H9 (cell line): ENCODE measurements at regions not wholly inside any gene's neighbourhood (a gene's known extent, or its start where the extent isn't known, plus 50 kb on each side); places are given as distances from the start of the nearest gene placed in this dataset.

Source experiments
- DNase-seq: peaks from one replicate; pipeline ENCODE4 v3.0.0-alpha.2; 2017
- H2AFZ ChIP-seq: one replicate; pipeline ENCODE4 v1.6.1; 2013; ENCODE audit warnings: mild to moderate bottlenecking, low read length, control low read depth, moderate library complexity
- H2AK5ac ChIP-seq: 2 replicates; pipeline ENCODE4 v1.6.1; 2013; ENCODE audit warnings: low read length, control low read depth, mixed read lengths; ENCODE audit not compliant: insufficient read length
- H2BK120ac ChIP-seq: one replicate; pipeline ENCODE4 v1.6.1; 2013; ENCODE audit warnings: low read depth, mild to moderate bottlenecking, low read length, control low read depth, inconsistent platforms; ENCODE audit not compliant: poor library complexity, severe bottlenecking
- H2BK12ac ChIP-seq: 2 replicates; pipeline ENCODE4 v1.6.1; 2013; ENCODE audit warnings: low read length, control low read depth, mixed read lengths, low read depth; ENCODE audit not compliant: insufficient read length
- H2BK15ac ChIP-seq: 2 replicates; pipeline ENCODE4 v1.6.1; 2013; ENCODE audit warnings: low read depth, low read length, control low read depth
- H2BK20ac ChIP-seq: one replicate; pipeline ENCODE4 v1.6.1; 2013; ENCODE audit warnings: low read depth, mild to moderate bottlenecking, low read length, control low read depth, inconsistent platforms; ENCODE audit not compliant: poor library complexity, severe bottlenecking
- H2BK5ac ChIP-seq: 2 replicates; pipeline ENCODE4 v1.6.1; 2013; ENCODE audit warnings: low read length, control low read depth, mixed read lengths; ENCODE audit not compliant: insufficient read length
- H3K14ac ChIP-seq: 2 replicates; pipeline ENCODE4 v1.6.1; 2013; ENCODE audit warnings: low read length, control low read depth; ENCODE audit not compliant: insufficient read depth
- H3K18ac ChIP-seq: 2 replicates; pipeline ENCODE4 v1.6.1; 2013; ENCODE audit warnings: low read depth, mild to moderate bottlenecking, mixed read lengths, low read length, control low read depth; ENCODE audit not compliant: insufficient read length
- H3K23ac ChIP-seq: 2 replicates; pipeline ENCODE4 v1.6.1; 2013; ENCODE audit warnings: low read length, control low read depth, mixed read lengths, low read depth; ENCODE audit not compliant: insufficient read length
- H3K23me2 ChIP-seq: 2 replicates; pipeline ENCODE4 v1.6.1; 2013; ENCODE audit warnings: low read depth, mild to moderate bottlenecking, mixed read lengths, low read length, control low read depth; ENCODE audit not compliant: insufficient read length, poor library complexity, severe bottlenecking
- H3K27ac ChIP-seq: 2 replicates; pipeline ENCODE4 v1.5.1; 2013; ENCODE audit warnings: low read length, control low read depth, mixed read lengths, low read depth; ENCODE audit not compliant: insufficient read length
- H3K27me3 ChIP-seq: 2 replicates; pipeline ENCODE4 v1.6.1; 2013; ENCODE audit warnings: low read length, control low read depth, inconsistent platforms; ENCODE audit not compliant: insufficient read depth
- H3K4ac ChIP-seq: 2 replicates; pipeline ENCODE4 v1.6.1; 2013; ENCODE audit warnings: low read depth, mild to moderate bottlenecking, control low read depth, inconsistent platforms, low read length, moderate library complexity
- H3K4me1 ChIP-seq: 2 replicates; pipeline ENCODE4 v1.6.1; 2013; ENCODE audit warnings: low read length, control low read depth, inconsistent platforms; ENCODE audit not compliant: insufficient read depth
- H3K4me2 ChIP-seq: 2 replicates; pipeline ENCODE4 v1.6.1; 2013; ENCODE audit warnings: low read length, control low read depth, mixed read lengths; ENCODE audit not compliant: insufficient read length, insufficient read depth
- H3K56ac ChIP-seq: 2 replicates; pipeline ENCODE4 v1.6.1; 2013; ENCODE audit warnings: low read depth, mild to moderate bottlenecking, mixed read lengths, low read length, control low read depth; ENCODE audit not compliant: insufficient read length
- H3K79me1 ChIP-seq: 2 replicates; pipeline ENCODE4 v1.6.1; 2013; ENCODE audit warnings: low read depth, mild to moderate bottlenecking, moderate library complexity, low read length, control low read depth, inconsistent platforms; ENCODE audit not compliant: insufficient read depth, poor library complexity, severe bottlenecking
- H3K79me2 ChIP-seq: 2 replicates; pipeline ENCODE4 v1.6.1; 2013; ENCODE audit warnings: low read length, control low read depth, inconsistent platforms; ENCODE audit not compliant: insufficient read depth
- H3K9ac ChIP-seq: 2 replicates; pipeline ENCODE4 v1.6.1; 2013; ENCODE audit warnings: low read length, control low read depth, mixed read lengths; ENCODE audit not compliant: insufficient read length; ENCODE audit errors: extremely low read depth
- H3K9me3 ChIP-seq: one replicate; pipeline ENCODE4 v1.6.1; 2013; ENCODE audit warnings: low read depth, low read length, inconsistent platforms; ENCODE audit not compliant: control insufficient read depth
- H3T11ph ChIP-seq: one replicate; pipeline ENCODE4 v1.6.1; 2013; ENCODE audit warnings: mild to moderate bottlenecking, low read length, control low read depth, inconsistent platforms
- H4K20me1 ChIP-seq: one replicate; pipeline ENCODE4 v1.6.1; 2013; ENCODE audit not compliant: control insufficient read depth, insufficient read length, insufficient read depth
- H4K5ac ChIP-seq: 2 replicates; pipeline ENCODE4 v1.6.1; 2013; ENCODE audit warnings: low read depth, mild to moderate bottlenecking, mixed read lengths, low read length, control low read depth; ENCODE audit not compliant: insufficient read length
- H4K8ac ChIP-seq: replicated peaks from 2 replicates; pipeline ENCODE4 v1.6.1; 2013; ENCODE audit warnings: low read length, control low read depth, mixed read lengths, low read depth; ENCODE audit not compliant: insufficient read length
- H4K91ac ChIP-seq: 2 replicates; pipeline ENCODE4 v1.6.1; 2013; ENCODE audit warnings: low read depth, mild to moderate bottlenecking, moderate library complexity, mixed read lengths, low read length, control low read depth; ENCODE audit not compliant: insufficient read length
- H3K27ac Mint-ChIP-seq, 3 experiments: 2 replicates in 2 of 3; 3 replicates in 1 of 3; pipeline ENCODE4 v1.8.0; 2020 to 2021; ENCODE audit warnings: mixed read lengths in 3 of 3, mild to moderate bottlenecking in 1 of 3, moderate library complexity in 1 of 3
- H3K27me3 Mint-ChIP-seq: 2 replicates; pipeline ENCODE4 v1.8.0; 2021; ENCODE audit warnings: low read depth, mild to moderate bottlenecking, moderate library complexity, mixed read lengths
- H3K36me3 Mint-ChIP-seq, 3 experiments: 2 replicates in 2 of 3; 3 replicates in 1 of 3; pipeline ENCODE4 v1.8.0; 2020 to 2021; ENCODE audit warnings: low read depth in 3 of 3, mixed read lengths in 3 of 3; ENCODE audit not compliant: insufficient read depth in 1 of 3
- H3K4me1 Mint-ChIP-seq, 2 experiments: 2 replicates each; pipeline ENCODE4 v1.8.0; 2020; ENCODE audit warnings: mixed read lengths in 2 of 2
- H3K4me3 Mint-ChIP-seq, 2 experiments: 2 replicates in 1 of 2; 3 replicates in 1 of 2; pipeline ENCODE4 v1.8.0; 2020 to 2021; ENCODE audit warnings: mild to moderate bottlenecking in 2 of 2, mixed read lengths in 2 of 2, moderate library complexity in 1 of 2
- H3K9me3 Mint-ChIP-seq, 2 experiments: 2 replicates in 1 of 2; 3 replicates in 1 of 2; pipeline ENCODE4 v1.8.0; 2020; ENCODE audit warnings: mild to moderate bottlenecking in 2 of 2, mixed read lengths in 2 of 2, moderate library complexity in 1 of 2
- CTCF ChIP-seq: fragments of 200-600 bp; sonication (generic); conservative IDR thresholded peaks from 3 replicates; pipeline ENCODE4 v1.8.0; 2021; ENCODE audit warnings: antibody characterized with exemption, mild to moderate bottlenecking
- WGBS: extraction: QIAGEN DNeasy Blood & Tissue Kit; methylation state at CpG from one replicate; pipeline ENCODE4 v1.1.7; 2013; ENCODE audit warnings: missing lambda C conversion rate, low lambda C conversion rate, mixed read lengths; ENCODE audit not compliant: insufficient read length; ENCODE audit errors: extremely low coverage; 5-methylcytosine and 5-hydroxymethylcytosine counted together

GRCh38 chr13:68696907-68697306 is 1410.7 kb upstream of the ATXN8OS start:
- TF ChIP-seq CTCF, result no peak
- no peaks in the 10 kb centered on the region for H4K20me1 ChIP-seq
- no peaks in the 10 kb centered on the region for H3K79me1 ChIP-seq
- H3K23me2 ChIP-seq, result no peaks in the 10 kb centered on the region
- H3K56ac ChIP-seq, result no peak overlapping the region
- no peak overlapping the region for H2BK15ac ChIP-seq
- H3K27ac Mint-ChIP-seq, result no peak overlapping the region
- no peaks in the 10 kb centered on the region for H3K79me2 ChIP-seq
- no peak for DNase-seq
- no peaks in the 10 kb centered on the region for H3K4me1 ChIP-seq
- no peak overlapping the region for H4K8ac ChIP-seq
- no peak overlapping the region for H3K4me3 Mint-ChIP-seq
- no peak overlapping the region for H3K4me2 ChIP-seq
- H2AK5ac ChIP-seq, result no peak overlapping the region
- no peak overlapping the region for H2BK120ac ChIP-seq
- no peaks in the 10 kb centered on the region for H3K36me3 Mint-ChIP-seq
- H3K27me3 Mint-ChIP-seq, result no peaks in the 10 kb centered on the region
- no peak overlapping the region for H2BK5ac ChIP-seq
- no peak overlapping the region for H3K9ac ChIP-seq
- H3K9me3 ChIP-seq, result no peaks in the 10 kb centered on the region
- no peaks in the 10 kb centered on the region for H3K4me1 Mint-ChIP-seq
- no peak overlapping the region for H3K23ac ChIP-seq
- H3K27me3 ChIP-seq, result no peaks in the 10 kb centered on the region
- WGBS, result no CpG with 5 or more reads among the region's 2 CpGs
- H4K5ac ChIP-seq, result no peak overlapping the region
- H3K14ac ChIP-seq, result no peak overlapping the region
- no peak overlapping the region for H2BK20ac ChIP-seq
- no peaks in the 10 kb centered on the region for H3K9me3 Mint-ChIP-seq
- H3K4ac ChIP-seq, result no peak overlapping the region
- no peak overlapping the region for H3T11ph ChIP-seq
- H4K91ac ChIP-seq, result no peak overlapping the region
- H3K18ac ChIP-seq, result no peak overlapping the region
- H2AFZ ChIP-seq, result no peak overlapping the region
- no peak overlapping the region for H2BK12ac ChIP-seq
- H3K27ac ChIP-seq, result no peak overlapping the region
